ENCODE measurements at regions not wholly inside any gene's neighbourhood (a gene's known extent, or its start where the extent isn't known, plus 50 kb on each side); places are given as distances from the start of the nearest gene placed in this dataset.

- no peak for TF ChIP-seq POLR2A (IDR thresholded peaks at IDR 0.05)
- TF ChIP-seq CTCF (IDR thresholded peaks at IDR 0.05): no peak
- TF ChIP-seq POLR2AphosphoS5 (IDR thresholded peaks at IDR 0.05; ENCODE audit: insufficient read depth in 1 of 2, low read depth in 1 of 2): no peak
Measured at GRCh38 chr20:22682381-22682780, 98.0 kb upstream of the FOXA2 start.
